GM18499 (cell line): ENCODE measurements at regions not wholly inside any gene's neighbourhood (a gene's known extent, or its start where the extent isn't known, plus 50 kb on each side); places are given as distances from the start of the nearest gene placed in this dataset.
"Not testable (repeated sequence)": the region's sequence is repeated elsewhere in the genome, so short reads cannot be mapped to it uniquely, and the experiment has no call there.

Experiments
- ATAC-seq: cut with Tn5 transposase; IDR thresholded peaks from one replicate; pipeline ENCODE4 v1.9.1; 2021; ENCODE audit warnings: moderate number of reproducible peaks; ENCODE audit not compliant: insufficient read depth, unreplicated experiment

DNA sequence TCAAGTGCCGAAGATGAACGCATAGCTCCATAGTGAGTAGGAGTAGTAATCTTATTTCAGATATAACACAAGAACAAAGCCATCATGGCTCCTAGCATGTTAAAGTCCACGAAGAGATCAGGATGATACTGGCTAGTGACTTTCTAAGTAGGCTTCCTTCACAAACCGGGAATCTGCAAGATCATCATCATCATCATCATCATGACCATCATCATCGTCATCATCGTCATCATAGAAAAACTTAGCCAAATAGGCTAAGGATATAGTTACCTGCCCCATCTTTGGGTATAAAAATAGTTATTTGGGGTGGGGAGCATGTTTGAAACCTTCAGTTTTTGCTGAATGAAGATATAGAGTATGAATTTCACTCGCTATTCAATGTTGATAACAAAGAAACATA, 57.9 kb downstream of the PYDC2 start:
- ATAC-seq: no peak

DNA sequence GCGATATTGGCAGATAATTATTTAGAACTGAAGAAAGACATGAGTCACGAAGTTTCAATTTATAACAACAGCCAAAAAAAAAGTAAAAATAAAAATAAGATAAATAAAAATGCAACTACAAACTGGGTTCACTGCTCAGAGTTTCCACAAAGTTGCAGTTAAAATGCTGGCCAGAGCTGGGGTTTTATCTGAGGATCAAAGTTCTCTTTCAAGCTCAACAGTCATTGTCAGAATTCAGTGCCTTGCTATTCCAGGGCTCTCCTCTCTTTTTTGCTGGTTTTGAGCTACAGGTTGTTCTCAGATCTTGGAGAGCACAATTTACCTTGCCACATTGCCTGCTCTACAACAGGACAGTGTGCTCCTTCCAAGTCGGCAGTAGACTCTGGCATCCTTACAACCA, 60.1 kb downstream of the PYDC2 start:
- no peak for ATAC-seq

DNA sequence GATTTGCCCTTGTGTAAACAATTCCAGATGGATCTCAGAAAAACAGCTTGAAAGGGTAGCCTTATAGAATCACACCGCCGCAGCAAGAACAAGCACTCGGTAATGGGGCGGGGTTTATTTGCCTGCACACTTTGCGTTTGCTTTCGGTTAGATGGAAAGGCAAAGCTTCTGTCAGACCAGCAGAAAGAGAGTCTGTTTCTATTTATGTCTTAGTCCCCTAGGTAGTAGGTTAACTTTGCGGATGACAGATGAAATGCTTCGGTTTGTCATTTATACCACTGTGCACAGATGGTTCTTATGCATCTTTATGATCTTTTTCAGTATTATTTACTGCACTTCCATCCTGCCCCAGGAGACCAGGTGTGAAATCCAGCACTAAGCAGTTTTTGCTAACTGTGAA, 62.2 kb downstream of the PYDC2 start:
- no peak for ATAC-seq

DNA sequence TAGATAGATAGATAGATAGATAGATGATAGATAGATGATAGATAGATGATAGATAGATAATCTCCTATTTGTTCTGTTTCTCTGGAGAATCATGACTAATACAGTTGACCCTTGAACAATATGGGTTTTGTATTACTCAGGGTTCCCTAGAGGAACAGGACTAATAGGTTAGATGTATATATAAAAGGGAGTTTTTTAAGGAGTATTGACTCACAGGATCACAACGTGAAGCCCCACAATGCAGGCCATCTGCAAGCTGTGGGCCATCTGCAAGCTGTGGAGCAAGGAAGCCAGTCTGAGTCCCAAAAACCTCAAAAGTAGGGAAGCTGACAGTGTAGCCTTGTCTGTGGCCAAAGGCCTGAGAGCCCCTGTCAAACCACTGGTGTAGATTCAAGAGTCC, 67.6 kb downstream of the PYDC2 start:
- no peak for ATAC-seq

DNA sequence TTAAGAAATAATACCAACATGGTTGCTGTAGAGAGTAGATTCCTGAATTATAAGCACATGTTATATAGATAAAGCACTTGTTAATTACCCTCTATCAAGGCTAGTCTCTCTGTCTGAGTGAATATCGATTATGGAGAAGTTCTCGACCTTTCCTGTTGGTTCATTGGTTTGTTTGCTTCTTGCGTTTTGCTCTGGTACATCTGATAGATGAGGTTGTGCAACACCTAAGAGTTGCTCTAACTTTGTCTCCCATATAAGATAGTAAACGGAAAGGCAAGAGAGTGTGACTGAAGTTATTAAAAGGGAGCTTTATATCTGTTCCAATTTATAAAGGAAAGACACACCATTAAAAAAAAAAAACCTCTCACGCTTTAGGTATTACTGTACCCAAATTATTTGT, 69.0 kb downstream of the PYDC2 start:
- no peak for ATAC-seq

DNA sequence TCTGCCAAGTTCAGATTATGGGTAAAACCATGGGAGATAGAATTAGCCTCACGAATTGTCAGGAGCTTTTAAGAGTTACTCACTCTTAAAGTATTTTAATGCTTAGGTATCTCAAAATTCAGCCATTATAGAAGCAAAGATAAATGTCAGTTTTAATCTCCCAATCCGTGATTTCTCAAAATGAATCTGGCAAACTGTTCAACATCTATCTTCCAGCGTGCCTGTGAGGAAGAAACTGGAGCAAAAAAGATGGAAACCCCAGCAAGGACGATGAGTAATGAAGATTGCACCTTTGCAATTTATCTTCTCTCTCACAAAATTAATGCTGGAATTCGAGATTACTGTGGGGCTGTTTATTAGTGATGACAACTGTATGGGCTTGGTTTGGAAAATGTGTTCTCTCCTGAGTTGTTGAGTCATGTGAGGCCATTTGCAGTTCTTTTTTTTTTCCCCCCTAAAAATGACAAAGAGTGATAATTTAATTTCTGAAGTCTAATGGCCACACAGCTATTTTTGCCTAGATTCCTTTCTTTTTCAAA, 70.5 kb downstream of the PYDC2 start:
- no peak for ATAC-seq

DNA sequence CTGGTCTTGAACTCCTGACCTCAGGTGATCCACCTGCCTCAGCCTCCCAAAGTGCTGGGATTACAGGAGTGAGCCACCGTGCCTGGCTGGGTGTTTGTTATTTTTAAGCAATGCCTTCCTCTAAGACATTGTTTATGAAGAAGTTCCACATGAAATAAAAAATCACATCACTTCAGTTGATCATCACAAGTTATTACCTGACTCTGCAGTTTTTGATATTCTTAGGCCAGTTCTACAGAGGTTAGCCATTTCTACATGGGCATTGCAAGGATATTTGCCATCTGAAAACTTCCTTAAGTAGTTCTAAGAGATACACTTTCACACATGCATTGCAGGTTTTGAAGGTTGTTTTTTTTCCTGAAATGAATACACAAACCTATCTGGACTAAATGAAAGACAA, 82.1 kb downstream of the PYDC2 start:
- ATAC-seq: no peak

DNA sequence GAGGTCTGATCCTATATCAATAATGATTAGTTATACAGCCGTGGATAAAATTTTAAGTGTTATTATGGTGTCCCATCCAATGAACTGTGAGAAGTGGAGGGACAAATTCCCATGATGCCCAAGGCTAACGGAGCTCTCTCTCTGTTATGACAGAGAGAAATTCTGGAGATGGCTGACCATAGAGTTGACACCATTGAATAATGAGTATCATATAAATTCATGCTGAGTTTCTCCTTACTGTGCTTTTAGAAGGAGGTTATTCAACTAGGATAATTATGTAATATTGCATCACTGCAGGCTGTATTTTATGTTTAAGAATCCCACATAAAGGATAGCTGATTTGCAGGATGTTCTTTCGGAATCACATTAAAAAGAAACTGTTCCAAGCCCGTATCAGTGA, 82.9 kb downstream of the PYDC2 start:
- ATAC-seq: no peak

DNA sequence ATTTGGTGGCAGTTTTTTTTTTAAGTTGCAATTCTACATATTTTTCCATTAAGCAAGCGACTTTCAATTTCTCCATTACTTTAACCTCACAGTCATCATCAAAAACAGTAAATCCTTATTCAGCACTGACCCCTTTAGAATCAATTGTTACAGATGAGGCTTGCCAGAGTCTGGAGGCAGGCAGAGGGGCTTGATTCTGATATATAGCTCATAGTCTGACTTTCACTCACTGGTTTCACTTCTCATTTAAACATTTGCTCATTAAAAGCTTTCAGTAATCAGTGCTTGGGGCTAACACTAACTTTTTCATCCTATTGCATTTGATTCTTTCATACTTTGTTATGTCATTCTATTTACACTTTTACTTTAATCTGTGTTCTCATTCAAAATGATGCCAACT, 88.4 kb downstream of the PYDC2 start:
- no peak for ATAC-seq

DNA sequence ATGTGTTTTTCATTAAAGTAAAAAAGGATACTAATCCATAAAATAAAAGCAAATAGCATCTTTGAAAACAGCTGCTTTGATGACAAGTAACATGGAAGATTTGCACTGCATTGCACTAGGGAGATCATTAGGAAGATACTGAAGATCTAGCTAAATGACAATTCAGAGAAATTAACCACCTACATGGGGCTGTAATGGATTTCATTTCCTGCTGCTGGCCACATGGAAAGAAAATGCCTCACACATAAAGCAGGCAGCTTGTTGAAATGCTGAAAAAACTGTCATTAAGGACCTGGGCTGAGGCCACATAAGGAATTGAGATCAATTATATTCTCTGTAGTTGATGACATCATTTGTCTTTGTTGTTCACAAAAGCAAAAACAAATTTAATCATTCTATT, 94.1 kb downstream of the PYDC2 start:
- ATAC-seq: no peak

DNA sequence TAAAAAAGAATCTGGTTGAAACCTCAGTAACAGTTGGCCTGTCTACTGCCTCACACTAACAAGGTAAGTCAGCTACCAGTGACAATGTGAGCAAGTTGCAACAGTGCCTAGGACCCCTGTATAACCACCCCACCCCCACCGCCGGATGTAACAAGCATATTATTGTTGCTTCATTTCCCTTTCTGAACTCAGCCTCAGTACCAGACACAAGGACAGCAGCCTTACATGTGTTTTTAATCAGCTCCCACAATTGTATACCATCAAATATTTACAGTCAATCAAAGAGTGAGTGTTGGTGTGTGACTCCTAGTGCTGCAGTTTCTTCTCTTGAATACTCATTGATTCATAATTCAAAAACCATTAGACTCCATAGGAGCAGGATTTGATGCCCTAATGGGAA, 96.4 kb downstream of the PYDC2 start:
- no peak for ATAC-seq

DNA sequence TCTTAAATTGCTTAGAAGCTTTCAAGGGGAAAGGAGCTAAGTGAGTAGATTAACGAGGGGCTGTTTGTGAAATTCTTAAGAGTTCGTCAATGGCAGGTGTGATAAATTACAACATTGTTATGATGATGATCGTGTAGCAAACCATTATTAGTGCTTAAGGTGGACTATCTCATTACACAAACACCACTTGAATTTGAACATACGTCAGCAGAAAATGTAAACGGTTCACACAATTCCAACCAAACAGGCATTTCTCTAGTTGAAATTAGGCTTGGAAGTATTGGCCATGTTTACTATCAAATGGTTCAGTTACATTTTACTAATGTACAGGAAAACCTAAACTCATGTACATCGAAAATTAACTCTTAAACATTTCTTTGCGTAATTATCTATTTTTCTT, 102.8 kb downstream of the PYDC2 start:
- no peak for ATAC-seq

DNA sequence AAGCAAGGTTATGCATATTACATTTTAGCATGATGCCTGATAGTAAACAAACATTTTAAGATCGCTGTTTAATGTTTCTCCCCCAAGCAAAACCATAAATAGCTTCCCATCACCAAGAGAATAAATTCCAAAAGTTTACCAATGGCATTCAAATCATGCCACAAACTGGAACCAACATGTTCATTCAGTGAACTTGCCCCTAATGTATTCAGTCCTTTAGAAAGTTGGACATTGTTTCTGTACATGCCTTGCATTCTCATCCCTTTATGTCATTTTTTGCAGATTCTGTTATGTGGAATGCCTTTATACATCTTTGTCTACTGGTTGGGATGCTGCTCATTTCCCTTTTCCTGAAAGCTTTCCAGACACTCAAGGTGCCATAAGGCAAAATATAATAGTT, 105.5 kb downstream of the PYDC2 start:
- ATAC-seq: no peak

DNA sequence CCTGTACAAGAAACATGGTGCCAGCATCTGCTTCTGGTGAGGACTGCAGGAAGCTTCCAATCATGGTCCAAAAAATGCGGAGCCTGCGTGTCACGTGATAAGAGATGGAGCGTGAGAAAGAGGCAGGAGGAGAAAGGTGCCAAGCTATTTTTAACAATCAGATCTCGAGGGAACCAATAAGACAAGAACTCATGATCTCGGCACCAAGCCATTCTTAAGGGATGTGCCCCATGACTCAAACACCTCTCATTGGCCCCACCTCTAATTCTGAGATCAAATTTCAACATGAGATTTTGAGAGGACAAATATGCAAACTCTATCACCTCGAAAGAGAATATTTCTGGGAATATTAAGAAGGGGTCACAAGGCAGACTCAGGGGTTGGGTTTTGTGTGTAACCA, 107.2 kb downstream of the PYDC2 start:
- no peak for ATAC-seq

DNA sequence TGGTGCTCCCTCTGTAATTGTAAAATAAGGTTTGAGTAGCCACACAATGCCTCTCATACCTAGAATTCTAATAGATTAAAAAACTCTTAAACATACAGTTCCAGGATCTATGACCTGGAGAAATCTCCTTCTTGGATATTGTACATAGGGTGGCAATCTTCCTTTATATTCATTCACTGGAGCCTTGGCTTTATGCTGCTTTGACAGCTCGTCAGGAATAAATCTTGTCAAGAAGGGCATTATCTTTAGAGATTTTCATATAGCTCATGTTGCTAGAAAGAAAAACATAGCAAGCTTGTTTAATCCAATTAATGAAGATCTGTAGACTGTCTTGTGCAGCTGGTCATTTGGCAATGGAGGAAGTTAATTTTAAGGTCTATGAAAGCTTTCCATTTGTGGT, 131.1 kb downstream of the PYDC2 start:
- no peak for ATAC-seq

DNA sequence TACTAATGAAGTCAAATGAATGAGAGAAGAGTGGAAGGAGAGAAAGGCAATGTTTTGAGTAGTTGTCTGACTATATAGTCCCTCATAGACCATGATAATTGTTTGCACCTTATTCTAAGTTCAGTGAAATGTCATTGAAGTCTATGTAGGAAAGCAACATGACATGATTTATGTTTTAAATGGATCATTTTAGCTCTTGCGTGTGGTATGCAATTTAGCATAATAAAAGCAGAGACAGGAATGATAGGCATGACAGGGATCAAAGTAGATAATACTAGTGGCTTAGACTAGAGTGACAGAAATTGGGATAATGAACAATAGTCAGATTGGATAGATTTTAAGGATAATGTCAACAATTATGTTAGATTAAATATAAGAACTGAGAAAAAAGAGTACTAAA, 132.5 kb downstream of the PYDC2 start:
- no peak for ATAC-seq

DNA sequence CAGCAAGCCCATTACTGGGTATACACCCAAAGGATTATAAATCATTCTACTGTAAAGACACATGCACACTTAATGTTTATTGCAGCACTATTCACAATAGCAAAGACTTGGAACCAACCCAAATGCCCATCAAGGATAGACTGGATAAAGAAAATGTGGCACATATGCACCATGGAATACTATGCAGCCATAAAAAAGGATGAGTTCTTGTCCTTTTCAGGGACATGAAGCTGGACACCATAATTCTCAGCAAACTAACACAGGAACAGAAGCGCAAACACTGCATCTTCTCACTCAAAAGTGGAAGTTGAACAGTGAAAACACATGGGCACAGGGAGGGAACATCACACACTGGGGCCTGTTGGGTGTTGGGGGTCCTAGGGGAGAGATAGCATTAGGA, 154.5 kb downstream of the PYDC2 start:
- ATAC-seq: not testable (repeated sequence)

DNA sequence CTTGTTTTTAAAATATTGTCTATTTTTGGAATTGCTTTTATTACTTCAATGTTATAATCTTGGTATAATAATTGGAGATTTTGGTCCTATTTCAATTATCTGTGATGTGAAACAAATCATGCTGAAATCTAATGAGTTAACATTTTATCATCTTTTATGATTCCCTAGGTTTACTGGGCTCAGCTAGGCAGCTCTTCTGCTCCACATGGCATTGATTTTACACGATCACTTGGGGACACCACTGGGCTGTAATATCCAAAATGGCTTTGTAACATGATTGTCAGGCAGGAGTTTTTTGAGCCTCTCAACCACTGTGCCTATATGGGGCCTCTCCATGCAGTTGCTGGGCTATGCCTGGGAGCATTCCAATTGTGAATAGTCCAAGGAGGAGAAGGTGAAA, 163.3 kb downstream of the PYDC2 start:
- no peak for ATAC-seq

DNA sequence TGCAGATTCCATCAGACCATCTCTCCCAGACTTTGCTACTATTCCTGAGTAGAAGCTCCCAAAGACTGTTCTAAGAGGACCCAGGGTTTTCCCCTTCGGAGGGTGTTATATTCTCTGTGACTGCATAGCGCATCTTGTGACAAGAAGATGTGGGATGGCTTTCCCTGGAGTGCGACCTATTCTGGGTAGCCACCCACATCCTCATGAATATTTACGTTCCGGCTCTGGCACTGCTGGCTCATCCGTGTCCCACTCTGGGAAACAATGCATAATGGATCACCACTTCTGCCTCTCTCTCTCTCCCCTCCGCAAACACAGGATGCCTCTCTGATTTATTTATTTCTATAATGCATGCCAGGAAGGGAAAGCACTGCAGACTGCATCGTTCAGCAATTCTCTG, 166.1 kb downstream of the PYDC2 start:
- ATAC-seq: no peak

DNA sequence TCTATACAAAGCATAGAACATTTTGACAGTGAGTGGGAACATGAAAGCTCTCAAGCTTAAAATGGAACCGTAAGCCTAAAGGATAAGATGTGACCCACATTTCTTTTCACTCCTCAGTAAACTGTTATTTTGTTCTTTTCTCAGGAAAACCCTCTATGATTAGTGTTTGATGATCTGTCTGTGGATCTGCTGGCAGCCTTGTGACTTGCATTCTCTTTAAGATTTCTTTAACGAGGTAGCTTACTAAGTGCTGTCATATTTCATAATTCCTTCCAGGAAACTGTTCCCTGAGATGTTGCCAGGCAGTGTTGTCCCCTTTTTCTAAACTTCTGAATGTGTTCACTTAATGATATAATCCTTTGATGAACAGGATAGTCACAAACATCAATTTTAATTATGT, 167.6 kb downstream of the PYDC2 start:
- ATAC-seq: no peak

DNA sequence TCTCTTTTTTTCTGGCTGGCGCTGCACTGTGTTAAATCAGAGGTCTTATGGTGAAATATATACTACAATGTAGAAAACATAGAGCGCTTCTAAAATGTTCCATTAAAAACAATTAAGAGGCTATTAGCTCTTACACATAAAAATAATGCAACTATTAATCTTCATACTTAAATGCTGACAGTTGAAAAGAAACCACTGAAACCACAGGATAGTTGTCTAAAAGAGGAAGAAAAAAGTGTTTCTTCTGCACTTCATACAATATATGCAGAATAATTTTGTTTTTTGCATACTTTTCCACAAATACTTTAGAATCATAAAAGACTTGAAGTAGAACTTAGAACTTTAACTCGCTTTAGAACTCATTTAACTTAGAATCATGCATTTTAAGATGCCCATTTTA, 170.5 kb downstream of the PYDC2 start:
- ATAC-seq: no peak

DNA sequence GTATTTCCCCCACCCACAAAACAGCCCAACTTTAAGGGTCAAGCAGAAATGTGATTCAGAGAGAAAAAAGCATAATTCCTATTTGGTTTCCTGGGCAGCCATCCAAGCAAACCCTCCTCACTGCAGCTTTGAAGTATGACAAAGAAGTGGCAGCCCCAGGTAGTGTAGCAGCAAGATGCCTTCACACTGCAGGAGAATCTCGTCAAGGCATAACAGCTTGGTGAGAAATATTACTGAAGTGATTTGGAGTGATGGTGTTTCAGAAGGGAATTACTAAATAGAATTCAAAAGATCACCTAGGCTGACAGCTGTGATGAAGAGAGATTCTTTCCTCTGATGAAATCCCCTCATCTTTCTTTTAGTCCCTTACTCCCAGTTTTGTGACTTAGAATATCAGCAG, 173.9 kb downstream of the PYDC2 start:
- ATAC-seq: no peak

DNA sequence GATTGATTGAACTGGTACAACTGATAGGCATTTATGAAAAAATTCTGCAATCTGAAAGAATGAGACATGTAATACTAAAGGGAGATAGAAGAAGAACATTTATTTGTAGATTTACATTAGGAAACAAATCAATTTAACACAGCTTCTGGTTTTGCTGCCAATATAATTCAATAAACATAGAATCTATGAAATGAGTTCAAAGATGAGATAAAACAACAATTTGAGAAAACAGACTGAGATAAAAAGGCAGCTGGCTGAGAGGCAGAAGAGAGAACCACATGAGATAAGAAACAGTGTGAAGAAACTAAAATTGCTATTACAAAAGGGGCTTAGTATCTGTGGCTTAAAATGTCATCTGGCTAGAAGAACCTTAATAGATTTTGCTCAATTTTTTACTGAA, 176.6 kb downstream of the PYDC2 start:
- no peak for ATAC-seq
